ENCODE measurements at regions not wholly inside any gene's neighbourhood (a gene's known extent, or its start where the extent isn't known, plus 50 kb on each side); places are given as distances from the start of the nearest gene placed in this dataset.
"Not testable (repeated sequence)": the region's sequence is repeated elsewhere in the genome, so short reads cannot be mapped to it uniquely, and the experiment has no call there.

- H3K27ac ChIP-seq (ENCODE audit: insufficient read depth, low read depth, low read length); DNase-seq (ENCODE audit: low read depth, low spot score); intact Hi-C loops (cut with micrococcal nuclease); H3K9me3 ChIP-seq (replicated peaks; ENCODE audit: control insufficient read depth, insufficient read depth, low read length); FAIRE-seq; H3K9me1 ChIP-seq (replicated peaks; ENCODE audit: control insufficient read depth, extremely low read depth, insufficient read depth, low read length); H3K9ac ChIP-seq (replicated peaks; ENCODE audit: extremely low read depth, insufficient read depth, low read length); H4K20me1 ChIP-seq (replicated peaks; ENCODE audit: control insufficient read depth, extremely low read depth, insufficient read depth, low read length); BruUV-seq (replicated peaks); CTCF ChIA-PET; H3K36me3 ChIP-seq (ENCODE audit: control insufficient read depth in 2 of 2, extremely low read depth in 1 of 2, insufficient read depth in 2 of 2, low read length in 2 of 2); POLR2A ChIA-PET; dilution Hi-C loops (cut with MboI; ENCODE audit: extremely low pct_ligation_motif_present, low sequenced_read_pairs); H3K27me3 ChIP-seq (ENCODE audit: control insufficient read depth in 2 of 2, insufficient read depth in 2 of 2, low read length in 2 of 2); H2AFZ ChIP-seq (ENCODE audit: low read depth, low read length); H3K79me2 ChIP-seq (ENCODE audit: control insufficient read depth, insufficient read depth, low read length); H3K4me3 ChIP-seq (replicated peaks in 1 of 3; ENCODE audit: insufficient read depth in 1 of 3, low read depth in 1 of 3, low read length in 3 of 3); H3K4me2 ChIP-seq (ENCODE audit: insufficient read depth, low read length): not testable (repeated sequence)
- H3K4me1 ChIP-seq (ENCODE audit: control insufficient read depth, extremely low read depth, insufficient read depth, low read length), result peaks cover 16% of the 10 kb centered on the region
These were observed 70.5 kb upstream of the ITGB1 start for GRCh38 chr10:33028515-33028914.

GRCh38 chr10:33027088-33027487 is 69.1 kb upstream of the ITGB1 start:
- Histone ChIP-seq H3K36me3 (ENCODE audit: control insufficient read depth in 2 of 2, extremely low read depth in 1 of 2, insufficient read depth in 2 of 2, low read length in 2 of 2) (no peaks in the 10 kb centered on the region), H3K79me2 (ENCODE audit: control insufficient read depth, insufficient read depth, low read length) (no peaks in the 10 kb centered on the region), H3K9me3 (replicated peaks; ENCODE audit: control insufficient read depth, insufficient read depth, low read length) (no peaks in the 10 kb centered on the region), H3K27ac (ENCODE audit: insufficient read depth, low read depth, low read length) (no peak overlapping the region), H3K4me2 (ENCODE audit: insufficient read depth, low read length) (no peak overlapping the region), H3K4me1 (ENCODE audit: control insufficient read depth, extremely low read depth, insufficient read depth, low read length) (peaks cover 4% of the 10 kb centered on the region), H2AFZ (ENCODE audit: low read depth, low read length) (no peak overlapping the region), H4K20me1 (replicated peaks; ENCODE audit: control insufficient read depth, extremely low read depth, insufficient read depth, low read length) (no peaks in the 10 kb centered on the region), H3K9me1 (replicated peaks; ENCODE audit: control insufficient read depth, extremely low read depth, insufficient read depth, low read length) (no peaks in the 10 kb centered on the region), H3K9ac (replicated peaks; ENCODE audit: extremely low read depth, insufficient read depth, low read length) (no peak overlapping the region), H3K4me3 (replicated peaks in 1 of 3; ENCODE audit: insufficient read depth in 1 of 3, low read depth in 1 of 3, low read length in 3 of 3) (no peak overlapping the region), H3K27me3 (ENCODE audit: control insufficient read depth in 2 of 2, insufficient read depth in 2 of 2, low read length in 2 of 2) (no peaks in the 10 kb centered on the region)
- dilution Hi-C loops (cut with MboI; ENCODE audit: extremely low pct_ligation_motif_present, low sequenced_read_pairs), result no loop called here
- ChIA-PET POLR2A (no interaction called here), CTCF (interaction anchor here (2.1 kb wide), 1 partner anchor 18 kb away, joined by 7 read pairs; no protein-coding TSS in a partner anchor)
- intact Hi-C loops (cut with micrococcal nuclease), result no loop called here
- BruUV-seq (replicated peaks), result no TSS peak
- DNase-seq (ENCODE audit: low read depth, low spot score) (no peak), FAIRE-seq (no peak)
- TF ChIP-seq CTCF (IDR thresholded peaks at IDR 0.05; ENCODE audit: extremely low read depth in 1 of 2, insufficient read depth in 1 of 2, low read depth in 1 of 2, low read length in 2 of 2) (no peak), POLR2A (IDR thresholded peaks at IDR 0.05; ENCODE audit: low read depth, low read length) (no peak), EZH2 (IDR thresholded peaks at IDR 0.05; ENCODE audit: borderline replicate concordance, low read depth, low read length, severe bottlenecking) (no peak), FOS (IDR thresholded peaks at IDR 0.05; ENCODE audit: borderline replicate concordance, insufficient read depth, low read length) (no peak), POLR2AphosphoS5 (IDR thresholded peaks at IDR 0.05; ENCODE audit: insufficient read depth, low read depth, low read length) (no peak), JUN (IDR thresholded peaks at IDR 0.05; ENCODE audit: borderline replicate concordance, insufficient read depth, insufficient read length, low read depth) (no peak), GATA2 (IDR thresholded peaks at IDR 0.05; ENCODE audit: insufficient read depth, insufficient read length, low read depth, low read length) (no peak), MAX (IDR thresholded peaks at IDR 0.05; ENCODE audit: insufficient read depth, insufficient read length) (no peak), MYC (IDR thresholded peaks at IDR 0.05; ENCODE audit: low read depth, low read length) (no peak)

Measured in endothelial cell of umbilical vein (primary cell).